Fibroblast of lung (primary cell): ENCODE measurements at regions not wholly inside any gene's neighbourhood (a gene's known extent, or its start where the extent isn't known, plus 50 kb on each side); places are given as distances from the start of the nearest gene placed in this dataset.

ENCODE experiments used
- CTCF ChIP-seq, 2 donors: IDR thresholded peaks in 1 of 2; conservative IDR thresholded peaks in 1 of 2; 1 replicate in 1 of 2; 2 replicates in 1 of 2; pipeline ENCODE4 v1.5.1; 2011 to 2012; ENCODE audit warnings: low read length in 2 of 2, control low read depth in 1 of 2, inconsistent platforms in 1 of 2, low read depth in 1 of 2, mild to moderate bottlenecking in 1 of 2
- EZH2 ChIP-seq: IDR thresholded peaks from 2 replicates; pipeline ENCODE4 v1.5.1; 2012; ENCODE audit warnings: low read length, control low read depth, mild to moderate bottlenecking; ENCODE audit errors: missing control alignments

GRCh38 chr10:106173838-106174237 is 990.7 kb downstream of the SORCS1 start:
- TF ChIP-seq CTCF (conservative IDR thresholded peaks at IDR 0.05 in 1 of 2, IDR thresholded peaks at IDR 0.05 in 1 of 2; ENCODE audit: low read depth in 1 of 2, low read length in 2 of 2) (no peak), EZH2 (no peak)
